IMR-90 (cell line): ENCODE measurements at regions not wholly inside any gene's neighbourhood (a gene's known extent, or its start where the extent isn't known, plus 50 kb on each side); places are given as distances from the start of the nearest gene placed in this dataset.

Experiments
- ATAC-seq: fragments of 200-7000 bp; cut with Tn5 transposase; 2 replicates; pipeline ENCODE4 v1.9.1; 2020; ENCODE audit warnings: low read depth, mild to moderate bottlenecking, moderate library complexity
- BruUV-seq: library from RNA; stranded (reverse); fragments of 400-500 nt; replicated peaks from 2 replicates; lab custom pipeline; 2021; lab: Mats Ljungman, UMichigan
- CTCF ChIA-PET: fragments of 300-600 bp; formaldehyde crosslinking; extraction: SDS; loops from one replicate; lab custom pipeline; 2021; ENCODE audit warnings: antibody characterized with exemption; lab: Yijun Ruan, JAX
- POLR2A ChIA-PET: fragments of 300-600 bp; sonication (Branson Sonifier 250); formaldehyde crosslinking; loops from one replicate; lab custom pipeline; 2022; ENCODE audit warnings: antibody characterized with exemption; ENCODE audit not compliant: unreplicated experiment; lab: Charles Lee
- DNase-seq: peaks from one replicate; pipeline ENCODE4 v3.0.0; 2013
- H2AFZ ChIP-seq: replicated peaks from 2 replicates; pipeline ENCODE3; 2013; ENCODE audit warnings: low read length, mild to moderate bottlenecking; ENCODE audit not compliant: poor library complexity
- H2AK5ac ChIP-seq: 2 replicates; pipeline ENCODE4 v1.6.1; 2013; ENCODE audit warnings: low read depth, low read length, inconsistent platforms
- H2AK9ac ChIP-seq: replicated peaks from 2 replicates; pipeline ENCODE3; 2013; ENCODE audit warnings: mild to moderate bottlenecking, low read depth, low read length, moderate library complexity; ENCODE audit not compliant: poor library complexity
- H2BK120ac ChIP-seq: 2 replicates; pipeline ENCODE4 v1.6.1; 2013; ENCODE audit warnings: low read depth, low read length, inconsistent platforms
- H2BK15ac ChIP-seq: 3 replicates; pipeline ENCODE4 v1.6.1; 2013; ENCODE audit warnings: low read depth, low read length, inconsistent platforms
- H2BK20ac ChIP-seq: 2 replicates; pipeline ENCODE4 v1.6.1; 2013; ENCODE audit warnings: low read depth, mild to moderate bottlenecking, inconsistent platforms, low read length, moderate library complexity
- H2BK5ac ChIP-seq: 2 replicates; pipeline ENCODE4 v1.6.1; 2013; ENCODE audit warnings: mild to moderate bottlenecking, low read depth, low read length, inconsistent platforms; ENCODE audit not compliant: poor library complexity, severe bottlenecking
- H3K14ac ChIP-seq: replicated peaks from 2 replicates; pipeline ENCODE4 v1.6.1; 2013; ENCODE audit warnings: low read depth, low read length, inconsistent platforms
- H3K18ac ChIP-seq: 2 replicates; pipeline ENCODE4 v1.6.1; 2013; ENCODE audit warnings: low read depth, low read length, control low read depth
- H3K23ac ChIP-seq: 2 replicates; pipeline ENCODE4 v1.6.1; 2013; ENCODE audit warnings: low read depth, low read length, inconsistent platforms
- H3K27ac ChIP-seq: 2 replicates; pipeline ENCODE4 v1.5.1; 2013; ENCODE audit warnings: mild to moderate bottlenecking, control low read depth, low read length; ENCODE audit not compliant: insufficient read depth
- H3K27me3 ChIP-seq: 2 replicates; pipeline ENCODE4 v1.6.1; 2013; ENCODE audit warnings: low read length; ENCODE audit not compliant: control insufficient read depth, insufficient read depth
- H3K36me3 ChIP-seq: 2 replicates; pipeline ENCODE4 v1.6.1; 2013; ENCODE audit warnings: low read length, mixed read lengths; ENCODE audit not compliant: control insufficient read depth, insufficient read depth
- H3K4ac ChIP-seq: 2 replicates; pipeline ENCODE4 v1.6.1; 2013; ENCODE audit warnings: low read depth, low read length, inconsistent platforms
- H3K4me1 ChIP-seq: 2 replicates; pipeline ENCODE4 v1.6.1; 2013; ENCODE audit warnings: low read length, mixed read lengths; ENCODE audit not compliant: control insufficient read depth, insufficient read depth
- H3K4me2 ChIP-seq: 2 replicates; pipeline ENCODE4 v1.6.1; 2013; ENCODE audit warnings: low read depth, mild to moderate bottlenecking, control low read depth, low read length, moderate library complexity
- H3K4me3 ChIP-seq: 2 replicates; pipeline ENCODE4 v1.5.1; 2013; ENCODE audit warnings: low read depth, mild to moderate bottlenecking, control low read depth, low read length, moderate library complexity; ENCODE audit not compliant: insufficient read depth
- H3K56ac ChIP-seq: 2 replicates; pipeline ENCODE4 v1.6.1; 2013; ENCODE audit warnings: low read length, inconsistent platforms; ENCODE audit not compliant: insufficient read depth; ENCODE audit errors: extremely low read depth
- H3K79me1 ChIP-seq, 2 experiments: 2 replicates each; pipeline ENCODE4 v1.6.1; 2013; ENCODE audit warnings: low read length in 2 of 2, inconsistent platforms in 1 of 2, low read depth in 1 of 2
- H3K9ac ChIP-seq: 2 replicates; pipeline ENCODE4 v1.6.1; 2013; ENCODE audit warnings: low read depth, low read length, control low read depth
- H3K9me1 ChIP-seq: 2 replicates; pipeline ENCODE4 v1.6.1; 2013; ENCODE audit warnings: low read length, inconsistent platforms; ENCODE audit not compliant: insufficient read depth
- H3K9me3 ChIP-seq: 2 replicates; pipeline ENCODE4 v1.6.1; 2013; ENCODE audit warnings: low read length; ENCODE audit not compliant: control insufficient read depth, insufficient read depth
- H4K20me1 ChIP-seq: 2 replicates; pipeline ENCODE4 v1.6.1; 2013; ENCODE audit warnings: low read length, inconsistent platforms; ENCODE audit not compliant: insufficient read depth
- H4K5ac ChIP-seq: 2 replicates; pipeline ENCODE4 v1.6.1; 2013; ENCODE audit warnings: mild to moderate bottlenecking, low read depth, low read length, control low read depth
- H4K8ac ChIP-seq, 2 experiments: 2 replicates each; pipeline ENCODE4 v1.6.1; 2013; ENCODE audit warnings: low read depth in 2 of 2, low read length in 2 of 2, control low read depth in 1 of 2, inconsistent platforms in 1 of 2
- H4K91ac ChIP-seq: 2 replicates; pipeline ENCODE4 v1.6.1; 2013; ENCODE audit warnings: low read depth, low read length, inconsistent platforms; ENCODE audit not compliant: insufficient read depth
- CEBPB ChIP-seq: IDR thresholded peaks from 2 replicates; pipeline ENCODE4 v1.6.1; 2012; ENCODE audit warnings: low read depth, low read length, improper control_type of control experiment
- CHD1 ChIP-seq: IDR thresholded peaks from 2 replicates; pipeline ENCODE4 v1.6.1; 2012; ENCODE audit warnings: low read depth, low read length, improper control_type of control experiment
- CTCF ChIP-seq: conservative IDR thresholded peaks from 2 replicates; pipeline ENCODE4 v1.5.1; 2012; ENCODE audit warnings: mild to moderate bottlenecking, low read depth, low read length, improper control_type of control experiment
- MAFK ChIP-seq: IDR thresholded peaks from 2 replicates; pipeline ENCODE4 v1.6.1; 2012; ENCODE audit warnings: low read depth, low read length, improper control_type of control experiment
- POLR2A ChIP-seq: IDR thresholded peaks from 2 replicates; pipeline ENCODE4 v1.6.1; 2012; ENCODE audit warnings: mild to moderate bottlenecking, low read depth, low read length
- RAD21 ChIP-seq: IDR thresholded peaks from 2 replicates; pipeline ENCODE4 v1.6.1; 2012; ENCODE audit warnings: low read length, improper control_type of control experiment
- USF2 ChIP-seq: fragments of 150-350 bp; IDR thresholded peaks from 2 replicates; pipeline ENCODE4 v1.6.1; 2017; ENCODE audit warnings: mild to moderate bottlenecking, antibody characterized with exemption, low read length, low read depth
- WGBS, 2 experiments: methylation state at CpG; one replicate each; pipeline versions ENCODE4 v1.1.5 to v1.1.7; 2013; ENCODE audit warnings: missing lambda C conversion rate in 2 of 2; ENCODE audit not compliant: insufficient read length in 1 of 2; ENCODE audit errors: extremely low coverage in 2 of 2; 5-methylcytosine and 5-hydroxymethylcytosine counted together
- dilution Hi-C: fragments of 300-500 bp; cut with HindIII; formaldehyde crosslinking; loops from one replicate; pipeline ENCODE4 v1.14.3; 2018; ENCODE audit warnings: low sequenced_read_pairs; ENCODE audit not compliant: unreplicated experiment
- in situ Hi-C: fragments of 300-500 bp; cut with MboI; formaldehyde crosslinking; loops from 3 replicates; pipeline ENCODE4 v1.14.3; 2019; ENCODE audit warnings: low sequenced_read_pairs, inconsistent platforms, mixed read lengths
- intact Hi-C: fragments of 100-400 bp; cut with micrococcal nuclease; formaldehyde crosslinking; loops from 2 replicates; pipeline ENCODE4 v1.10.0; 2022

GRCh38 chr6:113162739-113163138 is 694.4 kb upstream of the MARCKS start:
- H3K9me3 ChIP-seq: no peaks in the 10 kb centered on the region
- no peak for TF ChIP-seq CHD1
- TF ChIP-seq CEBPB: no peak
- no peak for TF ChIP-seq POLR2A
- TF ChIP-seq USF2: no peak
- no peak for TF ChIP-seq MAFK
- no peak for TF ChIP-seq RAD21
- TF ChIP-seq CTCF: no peak
- no peak overlapping the region for H3K18ac ChIP-seq
- no peak overlapping the region for H4K91ac ChIP-seq
- no peak overlapping the region for H2BK120ac ChIP-seq
- no peak overlapping the region for H2BK15ac ChIP-seq
- H2AFZ ChIP-seq: no peak overlapping the region
- dilution Hi-C loops: no loop called here
- H2AK9ac ChIP-seq: no peak overlapping the region
- H3K4ac ChIP-seq: no peak overlapping the region
- intact Hi-C loops: no loop called here
- H3K27me3 ChIP-seq: no peaks in the 10 kb centered on the region
- H3K27ac ChIP-seq: no peak overlapping the region
- no TSS peak for BruUV-seq
- no peak overlapping the region for H3K4me3 ChIP-seq
- no peak for DNase-seq
- in situ Hi-C loops: no loop called here
- WGBS, 2 experiments: no CpG with 5 or more reads among the region's 1 CpG
- CTCF ChIA-PET: no interaction called here
- H3K79me1 ChIP-seq: no peaks in the 10 kb centered on the region
- H3K23ac ChIP-seq: no peak overlapping the region
- H4K8ac ChIP-seq: no peak overlapping the region
- H2AK5ac ChIP-seq: no peak overlapping the region
- POLR2A ChIA-PET: no interaction called here
- no peak for ATAC-seq
- no peaks in the 10 kb centered on the region for H3K4me1 ChIP-seq
- H3K56ac ChIP-seq: no peak overlapping the region
- no peaks in the 10 kb centered on the region for H4K20me1 ChIP-seq
- no peak overlapping the region for H3K14ac ChIP-seq
- no peak overlapping the region for H3K4me2 ChIP-seq
- H2BK5ac ChIP-seq: no peak overlapping the region
- H3K9ac ChIP-seq: no peak overlapping the region
- H4K5ac ChIP-seq: no peak overlapping the region
- no peak overlapping the region for H2BK20ac ChIP-seq
- H3K9me1 ChIP-seq: no peaks in the 10 kb centered on the region
- no peaks in the 10 kb centered on the region for H3K36me3 ChIP-seq
